IPS DF 19.7 (cell line): ENCODE measurements at regions not wholly inside any gene's neighbourhood (a gene's known extent, or its start where the extent isn't known, plus 50 kb on each side); places are given as distances from the start of the nearest gene placed in this dataset.
"Not testable (repeated sequence)": the region's sequence is repeated elsewhere in the genome, so short reads cannot be mapped to it uniquely, and the experiment has no call there.

ENCODE experiments used
- DNase-seq: peaks from one replicate; pipeline ENCODE4 v3.0.0-alpha.2; 2013; ENCODE audit warnings: low read depth, low spot score

DNA sequence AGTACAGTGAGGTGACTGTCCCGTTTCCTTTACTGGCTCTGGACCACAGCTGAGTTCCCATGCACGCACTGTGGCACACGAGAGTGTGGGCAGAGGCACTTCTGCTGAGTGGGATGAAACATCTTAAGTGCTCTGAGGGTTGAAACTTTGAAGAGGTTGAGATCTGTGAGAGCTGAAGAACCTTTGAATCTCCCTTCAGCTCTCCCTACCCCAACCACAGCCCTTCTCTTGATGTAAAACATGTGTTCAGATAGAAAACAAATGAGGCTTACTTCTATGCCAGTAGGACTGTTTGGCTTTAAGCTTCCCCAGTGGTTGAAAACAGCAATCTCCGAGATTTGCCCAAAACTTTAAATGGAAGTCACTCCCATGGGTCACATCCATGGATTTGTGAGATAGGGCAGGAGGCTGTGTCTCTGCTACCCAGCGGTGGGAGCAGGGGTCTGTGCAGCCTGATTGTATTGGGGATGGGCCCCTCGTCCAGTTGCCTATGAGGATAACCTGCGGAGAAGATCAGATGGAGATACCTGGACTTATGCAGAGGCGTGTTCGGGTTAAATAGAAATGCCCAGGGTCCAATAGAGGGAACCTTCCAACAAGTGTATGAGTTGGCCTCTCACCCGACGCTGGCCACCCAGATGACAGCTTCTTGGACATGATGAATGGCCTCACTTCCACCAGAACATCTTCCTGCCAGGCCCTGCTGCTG, 178.0 kb upstream of the PLGLB2 start:
- DNase-seq = not testable (repeated sequence)

DNA sequence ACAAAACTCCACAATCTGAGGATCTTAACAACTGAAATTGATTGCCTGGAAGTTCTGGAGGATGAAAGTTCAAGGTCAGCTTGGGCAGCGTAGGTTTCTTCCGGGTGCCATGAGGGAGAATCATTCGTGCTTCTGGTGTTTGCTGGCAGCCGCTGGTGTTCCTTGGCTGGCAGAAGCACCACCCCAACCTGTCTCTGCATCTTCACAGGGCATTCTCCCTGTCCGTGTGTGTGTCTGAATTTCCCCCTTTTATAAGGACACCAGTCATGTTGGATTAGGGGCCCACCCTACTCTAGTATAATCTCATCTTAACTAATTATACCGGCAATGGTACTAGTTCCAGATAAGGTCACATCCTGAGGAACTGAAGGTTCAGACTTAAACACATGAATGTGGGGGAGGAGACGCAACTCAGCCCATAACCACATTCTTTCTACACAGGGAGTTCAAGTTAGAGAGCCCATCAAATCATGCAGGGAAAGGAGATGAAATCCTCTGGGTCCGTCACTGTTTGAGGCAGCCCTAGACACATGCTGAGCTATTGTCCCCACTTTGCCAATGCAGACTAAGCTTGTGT, 175.9 kb upstream of the PLGLB2 start:
- DNase-seq = not testable (repeated sequence)

DNA sequence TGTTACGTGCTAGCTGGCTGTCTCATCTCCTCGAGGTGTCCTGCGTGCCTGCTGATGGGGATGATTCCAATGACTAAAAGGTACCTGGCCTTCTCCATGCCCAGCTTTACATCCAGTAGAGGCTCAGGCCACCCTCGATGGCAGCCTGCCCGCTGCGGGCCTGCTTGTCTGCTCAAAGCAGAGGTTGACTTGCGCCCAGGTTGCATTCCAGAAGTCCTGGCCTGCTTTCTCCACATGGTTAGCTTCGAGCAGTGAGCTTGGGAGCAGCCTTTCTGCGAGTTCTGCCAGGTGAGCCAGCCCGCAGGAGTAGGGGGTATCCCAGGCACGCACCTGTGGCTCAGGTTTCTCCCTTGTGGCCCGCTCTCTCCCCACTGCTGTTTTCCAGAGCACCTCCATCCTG, 175.0 kb upstream of the PLGLB2 start:
- not testable (repeated sequence) for DNase-seq

DNA sequence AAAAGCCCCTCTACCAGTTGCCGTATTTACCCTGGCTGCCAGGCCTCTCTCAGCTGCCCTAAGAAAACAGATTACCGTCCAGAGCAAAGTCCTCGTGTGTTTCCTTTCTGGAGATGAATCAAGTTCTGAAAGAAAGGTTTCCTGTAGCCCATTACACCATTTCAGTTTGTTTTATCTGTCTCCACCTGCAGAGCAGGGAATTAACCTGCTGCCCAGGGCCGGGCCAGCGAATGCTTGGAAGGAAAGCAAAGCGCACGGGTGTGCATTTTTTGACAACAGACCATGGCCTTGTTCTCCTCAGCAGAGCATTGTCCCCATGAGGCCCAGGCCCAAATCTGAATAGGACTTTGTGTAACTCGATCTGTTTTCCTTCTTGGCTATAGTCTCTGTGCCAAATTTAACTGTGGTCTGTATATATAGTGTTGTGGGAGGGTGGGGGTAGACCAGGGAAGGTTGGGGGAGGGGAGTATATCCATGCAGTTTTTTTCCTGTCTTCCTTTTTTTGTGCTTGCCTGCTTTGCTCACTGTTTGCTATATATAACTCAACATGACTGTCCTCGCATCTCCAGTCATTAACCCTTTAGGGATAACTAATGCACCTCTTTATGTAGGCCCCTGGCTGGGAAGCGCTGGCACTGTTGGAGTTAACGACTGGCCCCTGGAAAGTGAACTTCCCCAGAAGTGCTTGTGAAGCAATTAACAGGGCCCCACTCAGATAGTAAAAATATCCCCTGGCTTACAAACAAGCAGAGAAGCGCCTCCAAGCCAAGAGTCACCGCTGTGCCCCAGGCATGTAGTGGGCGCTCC, 174.3 kb upstream of the PLGLB2 start:
- DNase-seq = not testable (repeated sequence)

DNA sequence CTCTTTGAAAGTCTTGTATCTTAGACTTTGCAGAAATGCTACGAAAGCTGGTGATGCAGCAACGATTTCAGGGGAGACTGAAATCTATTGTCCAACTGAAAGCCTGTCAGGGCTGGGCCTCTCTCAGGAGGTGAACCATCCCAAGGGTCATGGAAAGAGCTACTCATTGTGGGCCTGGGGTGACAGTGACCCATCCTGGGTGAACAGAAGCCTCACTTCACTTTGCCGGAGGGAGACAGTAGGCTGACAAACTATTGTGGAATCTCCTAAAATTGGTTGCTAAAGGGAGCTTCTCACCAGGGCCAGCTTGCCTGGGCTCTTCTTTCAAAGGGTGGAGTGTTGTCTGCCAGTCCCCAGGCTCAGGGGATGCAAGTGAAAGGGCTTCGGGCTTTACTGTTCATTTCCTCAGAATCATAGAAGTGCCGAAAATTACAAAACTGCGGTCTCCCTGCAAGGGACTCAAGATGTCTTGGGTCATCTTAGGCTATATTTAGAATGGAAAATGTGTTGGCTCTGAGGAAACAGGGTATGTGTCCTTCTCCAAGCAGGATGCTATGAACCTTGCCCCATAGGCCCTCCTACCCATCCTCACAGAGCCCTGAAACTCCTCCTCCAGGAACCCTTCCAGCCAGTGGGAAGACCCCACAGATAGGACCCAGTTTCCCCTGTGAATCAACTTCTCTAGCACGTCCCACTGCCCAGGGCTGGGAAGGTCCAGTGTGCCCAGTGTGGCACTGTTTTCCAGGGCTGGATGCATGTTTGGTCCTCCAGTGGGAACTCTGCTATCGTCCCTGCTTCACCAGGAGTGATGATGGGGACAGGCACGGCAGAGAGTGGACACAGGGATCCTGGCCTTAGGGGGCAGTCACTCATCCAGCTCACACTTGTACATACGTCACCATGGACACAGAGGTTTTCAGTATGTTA, 173.4 kb upstream of the PLGLB2 start:
- not testable (repeated sequence) for DNase-seq

DNA sequence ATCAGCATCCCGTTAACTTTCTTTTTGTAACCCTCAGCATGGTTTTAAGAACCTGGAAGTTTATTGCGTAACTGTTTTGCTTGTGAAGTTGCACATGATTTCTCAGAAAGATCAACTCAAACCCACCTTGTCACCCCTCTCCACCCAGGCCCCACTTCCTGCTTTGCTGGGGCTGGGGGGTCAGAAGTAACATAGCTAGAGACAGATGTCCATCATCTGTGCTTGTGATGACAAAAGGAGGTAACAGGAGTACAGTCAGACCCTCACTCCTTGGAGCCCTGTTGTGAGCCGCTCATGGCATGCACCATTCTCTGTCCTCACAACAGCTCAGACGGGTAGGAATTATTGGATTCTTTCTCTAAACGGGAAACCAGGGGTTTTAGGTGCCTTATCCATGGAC, 172.7 kb upstream of the PLGLB2 start:
- DNase-seq = not testable (repeated sequence)

DNA sequence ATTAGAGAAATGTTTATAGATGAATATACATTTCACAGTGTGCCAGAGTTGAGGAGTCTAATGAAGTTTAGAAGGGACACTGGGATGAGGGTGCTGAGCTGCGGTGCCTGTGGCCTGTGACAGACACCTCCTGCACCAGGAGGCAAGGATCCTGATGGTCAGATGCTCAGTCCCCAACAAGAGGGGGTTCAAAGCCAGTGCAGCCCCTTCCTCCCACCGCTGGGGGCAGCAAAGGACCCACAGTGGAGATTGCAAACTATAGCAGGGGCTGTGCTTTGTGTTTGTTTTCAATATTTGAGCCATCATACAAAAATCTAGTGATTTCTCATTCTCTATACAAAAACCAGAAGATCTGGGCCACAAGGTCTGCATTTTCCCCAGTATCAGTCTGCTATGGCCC, 170.5 kb upstream of the PLGLB2 start:
- not testable (repeated sequence) for DNase-seq

DNA sequence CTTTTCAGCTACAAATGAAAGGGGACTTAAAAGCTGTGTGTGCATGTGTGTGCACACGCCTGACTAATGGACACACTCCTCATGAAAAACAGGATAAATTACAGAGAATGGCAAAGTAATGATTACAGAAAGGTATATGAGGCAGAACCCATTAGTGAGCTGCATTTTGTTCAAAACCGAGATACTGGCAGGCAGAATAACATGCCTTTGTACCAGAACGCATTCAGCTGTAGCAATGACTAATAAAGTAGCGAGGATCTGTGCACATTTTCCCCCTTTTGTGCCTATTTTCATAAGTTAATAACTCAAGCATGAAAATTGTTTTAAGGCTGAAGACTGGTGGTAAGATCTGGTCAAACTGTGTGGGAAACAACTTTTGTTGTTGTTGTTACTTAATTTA, 165.7 kb upstream of the PLGLB2 start:
- DNase-seq = not testable (repeated sequence)

DNA sequence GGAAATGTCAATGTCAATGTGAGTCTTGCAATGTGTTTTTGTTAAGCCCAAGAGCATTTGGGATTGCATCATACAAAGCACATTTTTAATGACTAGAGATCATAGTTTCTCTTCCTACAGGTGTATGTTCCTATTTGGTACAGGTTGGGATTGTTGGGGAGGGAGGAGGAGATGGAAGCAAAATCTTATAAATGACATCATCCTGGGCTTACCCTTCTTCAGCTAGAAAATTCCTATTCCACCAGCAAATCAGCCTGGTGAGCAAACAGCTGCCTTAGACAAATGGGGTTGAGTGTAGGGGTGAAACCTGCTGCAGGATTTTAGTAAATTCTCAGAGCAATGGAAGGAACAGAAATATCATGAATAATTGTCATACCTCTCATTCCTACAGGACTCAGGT, 165.3 kb upstream of the PLGLB2 start:
- not testable (repeated sequence) for DNase-seq

DNA sequence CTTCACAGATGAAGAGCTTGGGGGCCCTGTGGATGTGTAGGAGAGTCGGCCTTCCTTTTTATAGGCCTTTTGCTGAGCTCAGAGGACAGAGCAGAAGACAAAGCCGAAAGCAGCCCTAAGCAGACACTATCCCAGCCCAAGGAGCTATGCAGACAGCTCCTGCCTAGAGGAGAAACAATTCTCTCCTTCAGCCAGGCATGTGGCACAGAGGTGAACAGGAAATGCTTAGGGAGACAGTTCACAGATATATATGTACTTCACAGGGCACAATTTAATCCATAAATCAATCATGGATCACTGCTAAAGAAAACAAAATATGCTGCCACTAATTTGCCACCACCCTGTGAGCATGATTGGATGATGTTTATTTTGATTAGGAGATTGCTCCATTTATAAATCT, 164.5 kb upstream of the PLGLB2 start:
- not testable (repeated sequence) for DNase-seq

DNA sequence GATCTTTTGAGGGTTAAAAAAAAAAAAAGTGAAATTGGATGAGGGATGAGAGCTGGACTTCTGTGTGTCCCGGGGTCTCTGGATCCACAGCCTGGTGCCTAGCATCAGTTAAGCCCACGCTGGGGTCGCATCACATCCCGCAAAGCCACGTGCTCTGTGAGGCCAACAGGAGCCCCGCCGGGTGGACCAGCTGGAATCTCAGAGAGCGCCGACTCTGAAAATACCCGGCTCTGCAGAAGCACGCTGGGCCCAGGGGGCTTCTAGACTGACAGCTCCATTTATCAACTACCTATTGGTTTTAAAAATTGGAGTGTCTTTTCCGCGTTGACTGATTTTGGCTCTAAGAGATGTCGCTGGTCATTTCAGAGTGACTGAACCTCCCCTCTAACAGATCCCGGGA, 164.1 kb upstream of the PLGLB2 start:
- DNase-seq = not testable (repeated sequence)

DNA sequence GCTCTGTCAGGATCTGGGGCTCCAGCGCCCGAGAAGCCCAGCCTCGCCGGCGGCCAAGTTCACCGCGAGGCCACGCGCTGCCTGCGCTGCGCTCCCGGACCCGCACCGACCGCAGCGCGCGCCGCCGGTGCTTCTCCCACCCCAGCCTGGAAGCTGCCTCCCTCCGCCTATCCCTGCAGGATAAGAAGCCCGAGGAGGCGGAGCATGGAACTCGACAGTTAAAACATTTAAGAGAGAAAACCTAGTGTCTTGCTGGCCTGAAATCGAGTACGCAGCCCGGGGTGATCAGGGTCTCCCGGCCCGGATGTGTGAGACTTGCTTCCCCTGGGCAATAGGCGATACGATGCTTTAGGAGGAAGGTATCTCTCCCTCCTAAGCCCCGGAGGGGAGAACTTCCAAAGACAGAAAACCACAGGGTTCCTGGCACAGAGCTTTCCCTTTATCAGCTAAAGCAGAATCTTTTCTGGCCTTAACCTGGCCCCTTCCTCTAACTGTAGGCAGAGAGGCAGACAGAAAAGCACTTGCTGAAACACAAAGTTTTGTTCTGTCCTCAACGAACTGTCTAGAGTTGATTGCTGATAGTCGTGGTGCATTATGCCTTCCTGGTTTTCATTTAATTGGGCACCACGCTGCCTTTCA, 163.5 kb upstream of the PLGLB2 start:
- peak; percentile 3 for DNase-seq

DNA sequence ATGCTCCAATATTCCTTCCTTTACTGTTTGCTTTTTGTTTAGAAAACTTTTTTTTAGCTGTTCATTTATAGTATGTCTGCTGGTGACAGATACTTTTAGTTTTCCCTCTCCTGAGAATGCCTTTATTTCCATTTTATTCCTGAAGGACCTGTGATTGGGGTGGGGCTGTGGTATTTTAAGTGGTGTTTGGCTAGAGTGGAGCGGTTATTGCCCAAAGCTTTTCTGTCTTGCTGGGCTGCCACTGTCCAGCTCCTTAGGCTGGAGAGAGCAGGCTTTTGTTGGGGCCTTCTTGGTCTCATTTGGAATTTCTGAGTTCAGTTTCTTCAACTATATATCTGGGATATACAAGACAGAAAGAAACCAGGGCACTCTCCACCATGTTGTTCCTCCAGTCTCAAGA, 160.0 kb upstream of the PLGLB2 start:
- not testable (repeated sequence) for DNase-seq

DNA sequence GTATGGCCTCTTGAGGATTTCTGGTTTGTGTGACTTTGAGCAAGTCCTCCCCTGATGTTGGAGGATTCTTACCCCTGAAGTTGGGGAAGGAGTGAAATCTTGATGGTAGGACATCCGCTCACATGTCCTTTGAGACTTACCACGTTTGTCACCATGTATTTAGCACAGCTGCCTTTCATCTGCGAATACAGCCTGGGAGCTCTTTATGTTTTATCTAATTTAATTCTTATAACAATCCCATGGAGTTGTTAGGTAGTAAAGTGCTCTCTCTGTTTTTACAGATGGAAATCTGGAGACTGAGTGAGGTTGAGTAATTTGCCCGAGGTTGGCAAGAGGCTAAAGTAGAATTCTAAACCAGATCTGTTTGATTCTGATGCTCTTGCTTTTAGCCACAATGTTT, 154.9 kb upstream of the PLGLB2 start:
- DNase-seq = not testable (repeated sequence)

DNA sequence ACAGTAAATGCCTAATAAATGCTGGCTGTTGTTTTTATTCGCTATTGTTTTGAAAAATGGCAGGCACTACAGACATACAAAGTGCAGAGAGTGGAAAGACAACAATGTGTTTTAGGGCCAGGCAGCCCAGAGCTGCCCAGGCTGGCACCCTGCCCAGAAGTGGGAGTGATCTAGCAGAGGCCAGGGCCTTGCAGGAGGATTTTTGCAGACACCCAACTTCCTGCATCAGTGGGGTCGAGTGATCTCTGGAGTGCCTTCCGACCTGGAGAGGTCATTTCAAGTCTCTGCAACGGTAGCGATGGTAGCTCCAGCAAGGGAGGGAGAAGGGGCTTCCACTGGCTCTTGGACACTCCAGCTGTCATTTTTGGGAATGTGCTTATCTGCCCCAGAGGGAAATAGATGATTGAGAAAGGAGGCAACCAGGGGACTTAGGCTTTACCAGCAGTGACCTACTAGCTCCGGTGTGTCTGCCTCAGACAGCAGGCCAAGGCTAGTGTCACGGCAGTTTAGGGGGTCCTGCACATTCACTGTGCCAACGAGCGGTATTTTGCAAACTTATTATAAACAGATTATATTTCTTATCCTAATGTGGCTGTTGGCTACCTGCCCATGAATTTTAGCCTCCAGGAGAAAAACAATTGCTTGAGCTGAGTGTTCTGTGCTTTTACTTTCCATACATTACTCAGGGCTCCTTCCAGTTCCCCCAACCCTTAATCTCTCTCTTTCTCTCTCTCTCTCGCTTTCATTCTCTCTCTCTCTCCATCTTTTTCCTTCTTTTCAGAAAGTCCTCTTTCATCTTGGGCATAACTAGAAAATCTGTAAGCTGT, 153.9 kb upstream of the PLGLB2 start:
- DNase-seq = not testable (repeated sequence)

DNA sequence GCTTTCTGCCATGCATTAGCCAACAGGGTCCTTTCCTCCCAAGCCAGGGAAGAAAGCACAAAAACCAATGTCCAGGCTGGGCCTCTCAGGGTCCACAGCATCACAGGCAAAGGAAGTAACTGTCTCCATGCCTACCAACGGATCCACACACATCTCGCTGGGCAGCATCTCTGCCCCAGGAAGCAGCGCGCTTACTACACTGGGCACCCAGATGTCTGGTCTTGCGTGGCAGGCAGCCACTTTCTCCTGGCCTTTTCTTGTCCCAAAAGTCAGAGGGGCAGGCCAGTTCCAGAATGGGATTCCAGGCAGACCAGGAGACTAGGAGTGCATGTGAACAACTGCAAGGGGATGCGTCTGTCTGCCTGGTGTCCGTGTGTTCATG, 153.3 kb upstream of the PLGLB2 start:
- not testable (repeated sequence) for DNase-seq

DNA sequence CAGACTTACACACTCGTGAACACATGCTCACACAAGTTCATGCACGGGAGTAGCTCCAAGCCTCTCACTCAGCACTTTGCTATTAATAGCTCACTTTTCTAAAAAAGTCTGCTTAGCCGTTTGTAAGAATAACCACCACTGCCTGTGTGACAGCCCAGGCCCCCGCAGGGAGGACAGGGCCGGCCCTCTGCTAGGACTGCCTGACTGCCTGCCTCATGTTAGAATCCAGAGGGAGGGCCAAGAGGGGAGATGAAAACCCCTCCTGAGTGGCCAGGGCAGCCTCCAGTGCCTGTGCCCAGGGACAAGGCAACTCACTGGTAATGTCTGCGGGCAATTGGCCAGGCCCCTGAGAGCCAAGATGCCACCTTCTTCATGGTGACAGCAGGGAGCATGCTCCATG, 152.9 kb upstream of the PLGLB2 start:
- not testable (repeated sequence) for DNase-seq

DNA sequence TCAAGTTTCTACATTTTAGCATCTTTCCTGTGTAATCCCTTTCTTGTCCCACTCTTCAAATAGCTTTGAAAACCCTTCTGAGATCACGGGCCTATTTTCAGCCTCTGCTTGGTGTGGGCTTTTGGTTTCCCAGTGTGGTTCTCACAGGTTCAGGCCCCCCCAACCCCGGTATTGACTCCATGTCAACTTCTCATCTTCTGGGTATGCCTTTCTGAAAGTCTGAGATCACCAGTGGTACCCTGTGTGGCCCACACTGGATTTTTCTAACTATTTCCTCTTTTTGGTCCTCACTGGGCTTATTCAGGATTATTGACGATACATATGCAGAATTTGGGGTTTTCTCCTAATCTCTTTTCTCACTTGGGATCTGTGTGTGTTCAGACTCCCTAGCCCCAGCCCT, 146.9 kb upstream of the PLGLB2 start:
- DNase-seq = not testable (repeated sequence)

DNA sequence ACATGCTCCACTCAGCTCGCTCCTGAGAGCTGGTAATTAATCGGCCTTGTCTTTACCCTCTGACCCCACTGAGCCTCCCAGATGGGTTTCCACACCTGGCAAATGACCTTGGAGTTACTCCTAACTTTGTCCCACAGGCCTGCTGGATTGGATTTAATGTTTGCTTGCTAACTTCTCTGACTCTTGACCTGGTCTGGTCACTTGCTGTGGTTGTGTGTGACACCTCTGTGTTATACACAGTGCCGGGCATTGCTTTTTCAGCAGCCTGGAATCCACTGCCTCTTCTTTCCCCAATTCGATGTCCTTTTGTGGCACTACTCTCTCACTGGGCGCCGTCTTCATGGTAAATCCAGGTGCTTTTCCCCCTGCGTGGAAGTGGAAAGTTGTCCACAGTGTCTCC, 145.8 kb upstream of the PLGLB2 start:
- not testable (repeated sequence) for DNase-seq

DNA sequence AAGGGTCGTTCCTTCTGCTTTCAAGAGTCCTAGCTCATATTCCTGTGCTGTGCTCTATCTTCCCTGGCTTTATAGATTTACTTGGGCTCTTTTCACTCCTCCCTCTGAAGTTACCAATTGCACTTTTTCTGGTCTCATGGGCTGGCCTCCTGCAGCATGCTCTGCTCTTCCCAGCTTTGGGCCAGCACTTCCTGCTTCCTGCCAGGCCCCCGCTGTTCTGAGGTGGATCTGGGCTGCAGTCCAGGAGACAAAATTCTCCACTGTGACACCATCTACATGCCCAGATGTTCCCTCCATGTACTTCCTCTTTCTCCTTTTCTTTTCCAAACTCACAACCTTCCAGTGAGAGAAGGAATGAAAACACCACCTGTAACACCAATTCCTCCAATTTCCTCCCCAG, 145.2 kb upstream of the PLGLB2 start:
- not testable (repeated sequence) for DNase-seq
